ENCODE measurements at regions not wholly inside any gene's neighbourhood (a gene's known extent, or its start where the extent isn't known, plus 50 kb on each side); places are given as distances from the start of the nearest gene placed in this dataset.

GRCh38 chrX:39952989-39953388, 144.8 kb downstream of the BCOR start:
- TF ChIP-seq CTCF (IDR thresholded peaks at IDR 0.05): no peak
- no peak for TF ChIP-seq POLR2A (IDR thresholded peaks at IDR 0.05)

Measured in body of pancreas (tissue), 4 donors.